ENCODE measurements at regions not wholly inside any gene's neighbourhood (a gene's known extent, or its start where the extent isn't known, plus 50 kb on each side); places are given as distances from the start of the nearest gene placed in this dataset.

GRCh38 chr18:66119347-66119746 is 368.5 kb downstream of the CDH7 start:
- Histone ChIP-seq H4K20me1 (replicated peaks in 1 of 2; ENCODE audit: control insufficient read depth in 1 of 2, insufficient read depth in 2 of 2, low read length in 2 of 2) (no peaks in the 10 kb centered on the region), H3K9ac (replicated peaks in 1 of 4; ENCODE audit: extremely low read depth in 1 of 4, low read depth in 3 of 4, low read length in 3 of 4) (no peak overlapping the region), H2BK20ac (ENCODE audit: low read length) (no peak overlapping the region), H4K8ac (ENCODE audit: extremely low read depth, insufficient read depth, low read length) (no peak overlapping the region), H4K5ac (ENCODE audit: insufficient read length, low read depth, low read length) (no peak overlapping the region), H3K79me2 (ENCODE audit: control insufficient read depth in 1 of 2, insufficient read depth in 2 of 2, low read length in 2 of 2) (no peaks in the 10 kb centered on the region), H3K4ac (replicated peaks; ENCODE audit: insufficient read length, low read depth, low read length) (no peak overlapping the region), H3K27me3 (replicated peaks in 1 of 4; ENCODE audit: control insufficient read depth in 3 of 4, extremely low read depth in 1 of 4, insufficient read depth in 3 of 4, low read length in 3 of 4) (no peaks in the 10 kb centered on the region), H2BK120ac (replicated peaks; ENCODE audit: low read depth, low read length) (no peak overlapping the region), H4K91ac (replicated peaks; ENCODE audit: insufficient read length, low read length) (no peak overlapping the region), H3K27ac (ENCODE audit: low read depth, low read length) (no peak overlapping the region), H3K36me3 (ENCODE audit: control insufficient read depth in 2 of 4, insufficient read depth in 4 of 4, low read length in 3 of 4) (no peaks in the 10 kb centered on the region), H3K23me2 (ENCODE audit: low read depth, low read length) (no peaks in the 10 kb centered on the region), H3K4me2 (ENCODE audit: insufficient read depth in 1 of 2, low read depth in 2 of 2, low read length in 2 of 2) (no peak overlapping the region), H2AFZ (ENCODE audit: low read length) (no peak overlapping the region), H3K23ac (ENCODE audit: insufficient read length) (no peak overlapping the region), H3K4me3 (ENCODE audit: extremely low read depth in 1 of 4, insufficient read depth in 2 of 4, low read depth in 3 of 4, low read length in 4 of 4) (no peak overlapping the region), H3K14ac (ENCODE audit: insufficient read length) (no peak overlapping the region), H2BK12ac (ENCODE audit: low read depth, low read length) (no peak overlapping the region), H3K18ac (ENCODE audit: extremely low read depth, low read length) (no peak overlapping the region), H3K56ac (replicated peaks; ENCODE audit: insufficient read length, low read depth, low read length) (no peak overlapping the region), H3K9me3 (ENCODE audit: insufficient read depth in 2 of 2, low read depth in 1 of 2, low read length in 1 of 2) (no peaks in the 10 kb centered on the region), H2BK15ac (ENCODE audit: low read length) (no peak overlapping the region), H2BK5ac (ENCODE audit: low read depth, low read length) (no peak overlapping the region), H3K79me1 (ENCODE audit: low read depth, low read length) (no peaks in the 10 kb centered on the region), H2AK5ac (ENCODE audit: low read depth, low read length) (no peak overlapping the region), H3K4me1 (replicated peaks in 1 of 4; ENCODE audit: control insufficient read depth in 3 of 4, insufficient read depth in 4 of 4, low read length in 3 of 4) (no peaks in the 10 kb centered on the region)
- TF ChIP-seq MAFK (IDR thresholded peaks at IDR 0.05; ENCODE audit: low read depth, low read length), result no peak
- no peak for TF ChIP-seq GTF2F1 (IDR thresholded peaks at IDR 0.05; ENCODE audit: borderline replicate concordance, low read depth, low read length)
- no peak for TF ChIP-seq TEAD4 (IDR thresholded peaks at IDR 0.05; ENCODE audit: low read depth, low read length)
- no peak for TF ChIP-seq BACH1 (IDR thresholded peaks at IDR 0.05; ENCODE audit: low read length)
- no peak for TF ChIP-seq SRF (IDR thresholded peaks at IDR 0.05; ENCODE audit: low read depth, low read length)
- no peak for TF ChIP-seq E2F6 (IDR thresholded peaks at IDR 0.05)
- TF ChIP-seq ATF2 (IDR thresholded peaks at IDR 0.05; ENCODE audit: low read length), result no peak
- no peak for FAIRE-seq
- no peak for DNase-seq (ENCODE audit: low read depth in 1 of 2, low spot score in 2 of 2)
- ChIA-PET POLR2A (ENCODE audit: partially characterized antibody) (no interaction called here), CTCF (ENCODE audit: partially characterized antibody) (no interaction called here)
